HepG2 (cell line): ENCODE measurements at regions not wholly inside any gene's neighbourhood (a gene's known extent, or its start where the extent isn't known, plus 50 kb on each side); places are given as distances from the start of the nearest gene placed in this dataset.

Experiments
- ELF1 ChIP-seq: sonication (generic); formaldehyde crosslinking; IDR thresholded peaks from 2 replicates; pipeline ENCODE4 v1.4.0; 2020; ENCODE audit warnings: missing genetic modification reagents
- ZNF878 ChIP-seq: sonication (generic); formaldehyde crosslinking; IDR thresholded peaks from 2 replicates; pipeline ENCODE4 v1.8.1; 2023; ENCODE audit warnings: mild to moderate bottlenecking, missing genetic modification reagents, moderate library complexity

GRCh38 chr2:136189221-136189782, 71.4 kb upstream of the CXCR4 start:
- TF ChIP-seq ZNF878 (no peak), ELF1 (CRISPR knock-in tag) (no peak)
